GM12878 (cell line): ENCODE measurements at regions not wholly inside any gene's neighbourhood (a gene's known extent, or its start where the extent isn't known, plus 50 kb on each side); places are given as distances from the start of the nearest gene placed in this dataset.

ENCODE experiments used
- ATAC-seq: fragments of 200-7000 bp; cut with Tn5 transposase; 3 replicates; pipeline ENCODE4 v1.9.1; 2020; ENCODE audit warnings: mild to moderate bottlenecking, moderate library complexity
- BruUV-seq: library from RNA; stranded (reverse); fragments of 400-500 nt; replicated peaks from 2 replicates; lab custom pipeline; 2021; lab: Mats Ljungman, UMichigan
- CTCF ChIA-PET: fragments of 300-600 bp; sonication (Branson Sonifier 250); formaldehyde crosslinking; extraction: SDS; loops from one replicate; lab custom pipeline; 2021; ENCODE audit warnings: inconsistent platforms; lab: Yijun Ruan, JAX
- POLR2A ChIA-PET: fragments of 350-600 bp; formaldehyde crosslinking; extraction: SDS; loops from one replicate; lab custom pipeline; 2021; ENCODE audit warnings: inconsistent platforms; lab: Charles Lee
- RAD21 ChIA-PET: fragments of 300-600 bp; sonication (Branson Sonifier 250); formaldehyde crosslinking; loops from one replicate; lab custom pipeline; 2023; ENCODE audit warnings: antibody characterized with exemption; ENCODE audit not compliant: unreplicated experiment; lab: Charles Lee
- SMC1A ChIA-PET: fragments of 300-600 bp; sonication (Branson Sonifier 250); formaldehyde crosslinking; loops from one replicate; lab custom pipeline; 2023; ENCODE audit not compliant: unreplicated experiment, uncharacterized antibody; lab: Charles Lee
- DNase-seq: peaks from one replicate; pipeline ENCODE4 v3.0.0-alpha.2; 2011; ENCODE audit warnings: low read depth, low spot score
- FAIRE-seq: peaks from 3 replicates; lab custom pipeline; 2011; peaks lifted over from hg19 to GRCh38; lab: Jason Lieb, UNC
- H2AFZ ChIP-seq: 2 replicates; pipeline ENCODE4 v1.6.0; 2011; ENCODE audit warnings: low read depth, low read length, control low read depth; ENCODE audit not compliant: control insufficient read depth
- H3K27ac ChIP-seq: 2 replicates; pipeline ENCODE4 v1.5.1; 2011; ENCODE audit warnings: control low read depth; ENCODE audit not compliant: control insufficient read depth, insufficient read depth
- H3K27me3 ChIP-seq, 2 experiments: replicated peaks in 1 of 2; 2 replicates each; pipeline versions ENCODE4 v1.6.0 to v1.6.1; 2011; ENCODE audit warnings: low read length in 1 of 2; ENCODE audit not compliant: control insufficient read depth in 2 of 2, insufficient read depth in 2 of 2
- H3K36me3 ChIP-seq, 2 experiments: 2 replicates each; pipeline ENCODE4 v1.5.1; 2011; ENCODE audit warnings: low read length in 1 of 2; ENCODE audit not compliant: control insufficient read depth in 2 of 2, insufficient read depth in 2 of 2
- H3K4me1 ChIP-seq: 2 replicates; pipeline ENCODE4 v1.6.1; 2011; ENCODE audit warnings: mild to moderate bottlenecking, low read length, moderate library complexity, mixed read lengths; ENCODE audit not compliant: control insufficient read depth, insufficient read depth
- H3K4me2 ChIP-seq: 2 replicates; pipeline ENCODE4 v1.6.0; 2011; ENCODE audit warnings: control low read depth; ENCODE audit not compliant: control insufficient read depth, insufficient read depth
- H3K4me3 ChIP-seq: fragments of 200-600 bp; sonication (generic); 2 replicates; pipeline ENCODE4 v1.5.1; 2016
- H3K79me2 ChIP-seq: 2 replicates; pipeline ENCODE4 v1.6.0; 2011; ENCODE audit warnings: low read length; ENCODE audit not compliant: control insufficient read depth, insufficient read depth
- H3K9ac ChIP-seq: 2 replicates; pipeline ENCODE4 v1.8.0; 2011; ENCODE audit warnings: low read length, control low read depth, mixed read lengths; ENCODE audit not compliant: control insufficient read depth, insufficient read depth
- H3K9me3 ChIP-seq: replicated peaks from 3 replicates; pipeline ENCODE4 v1.5.1; 2011; ENCODE audit warnings: mild to moderate bottlenecking, low read length; ENCODE audit not compliant: control insufficient read depth, insufficient read depth
- H4K20me1 ChIP-seq: 2 replicates; pipeline ENCODE4 v1.6.0; 2011; ENCODE audit not compliant: control insufficient read depth, insufficient read depth
- BCL11A ChIP-seq: IDR thresholded peaks from 2 replicates; pipeline ENCODE4 v1.6.1; 2011; ENCODE audit warnings: low read depth, low read length
- CHD1 ChIP-seq: IDR thresholded peaks from 2 replicates; pipeline ENCODE4 v1.6.1; 2012; ENCODE audit warnings: low read depth, low read length, improper control_type of control experiment
- CHD2 ChIP-seq: IDR thresholded peaks from 2 replicates; pipeline ENCODE4 v1.6.1; 2011; ENCODE audit warnings: low read depth, low read length, improper control_type of control experiment, borderline replicate concordance
- FOS ChIP-seq: IDR thresholded peaks from 3 replicates; pipeline ENCODE4 v1.6.1; 2011; ENCODE audit warnings: borderline replicate concordance; ENCODE audit not compliant: insufficient read length; ENCODE audit errors: extremely low read depth
- JUNB ChIP-seq: IDR thresholded peaks from 2 replicates; pipeline ENCODE4 v1.6.1; 2016; ENCODE audit warnings: antibody characterized with exemption, mild to moderate bottlenecking
- JUND ChIP-seq: IDR thresholded peaks from 2 replicates; pipeline ENCODE4 v1.6.1; 2012; ENCODE audit warnings: low read depth, mild to moderate bottlenecking, low read length, improper control_type of control experiment, moderate library complexity
- KLF5 ChIP-seq: fragments of 450-650 bp; IDR thresholded peaks from 2 replicates; pipeline ENCODE4 v1.6.1; 2014; ENCODE audit warnings: mild to moderate bottlenecking; ENCODE audit not compliant: partially characterized antibody
- MEF2B ChIP-seq: fragments of 450-650 bp; IDR thresholded peaks from 2 replicates; pipeline ENCODE4 v1.6.1; 2018; ENCODE audit warnings: mild to moderate bottlenecking, moderate library complexity; ENCODE audit not compliant: partially characterized antibody, poor library complexity, severe bottlenecking
- PML ChIP-seq: IDR thresholded peaks from 2 replicates; pipeline ENCODE4 v1.6.1; 2012; ENCODE audit warnings: low read length, inconsistent platforms
- RB1 ChIP-seq: fragments of 450-650 bp; formaldehyde crosslinking; IDR thresholded peaks from 2 replicates; pipeline ENCODE4 v1.6.1; 2017; ENCODE audit warnings: mild to moderate bottlenecking, borderline replicate concordance
- SMC3 ChIP-seq: IDR thresholded peaks from 2 replicates; pipeline ENCODE4 v1.6.1; 2011; ENCODE audit warnings: low read length, improper control_type of control experiment, borderline replicate concordance
- SREBF2 ChIP-seq: IDR thresholded peaks from 2 replicates; pipeline ENCODE4 v1.6.1; 2012; ENCODE audit warnings: mild to moderate bottlenecking, low read length
- ZBTB11 ChIP-seq: fragments of 450-650 bp; formaldehyde crosslinking; IDR thresholded peaks from 2 replicates; pipeline ENCODE4 v1.5.0; 2022; ENCODE audit warnings: mild to moderate bottlenecking, missing genetic modification characterization
- WGBS: methylation state at CpG from one replicate; pipeline ENCODE4 v1.1.6; 2016; ENCODE audit warnings: low lambda C conversion rate; ENCODE audit not compliant: insufficient replicate concordance, insufficient coverage; ENCODE audit errors: missing lambda C conversion rate; 5-methylcytosine and 5-hydroxymethylcytosine counted together
- in situ Hi-C: fragments of 300-500 bp; cut with MboI; formaldehyde crosslinking; loops from 9 replicates; pipeline ENCODE4 v1.14.3; 2018; ENCODE audit warnings: mixed read lengths
- intact Hi-C: fragments of 100-400 bp; cut with micrococcal nuclease; formaldehyde crosslinking; loops from one replicate; pipeline ENCODE4 v1.14.2; 2022; ENCODE audit not compliant: unreplicated experiment
- TF ChIP-seq, protein P1 (sequence below): fragments of 450-650 bp; IDR thresholded peaks from 2 replicates; pipeline ENCODE4 v1.6.1; 2016; ENCODE audit warnings: mild to moderate bottlenecking

GRCh38 chrX:65610040-65610439 is 57.4 kb upstream of the MSN start:
- TF ChIP-seq BCL11A = no peak
- TF ChIP-seq JUNB = no peak
- TF ChIP-seq, protein P1, sequence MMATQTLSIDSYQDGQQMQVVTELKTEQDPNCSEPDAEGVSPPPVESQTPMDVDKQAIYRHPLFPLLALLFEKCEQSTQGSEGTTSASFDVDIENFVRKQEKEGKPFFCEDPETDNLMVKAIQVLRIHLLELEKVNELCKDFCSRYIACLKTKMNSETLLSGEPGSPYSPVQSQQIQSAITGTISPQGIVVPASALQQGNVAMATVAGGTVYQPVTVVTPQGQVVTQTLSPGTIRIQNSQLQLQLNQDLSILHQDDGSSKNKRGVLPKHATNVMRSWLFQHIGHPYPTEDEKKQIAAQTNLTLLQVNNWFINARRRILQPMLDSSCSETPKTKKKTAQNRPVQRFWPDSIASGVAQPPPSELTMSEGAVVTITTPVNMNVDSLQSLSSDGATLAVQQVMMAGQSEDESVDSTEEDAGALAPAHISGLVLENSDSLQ = no peak
- TF ChIP-seq KLF5 = no peak
- TF ChIP-seq, all 136 proteins: peak for 0
- ATAC-seq = no peak
- no peaks in the 10 kb centered on the region; the same call in 2 of the 3 replicates for H3K9me3 ChIP-seq
- no peaks in the 10 kb centered on the region for H3K79me2 ChIP-seq
- no peak for FAIRE-seq
- DNase-seq = no peak
- no peaks in the 10 kb centered on the region for H4K20me1 ChIP-seq
- no peaks in the 10 kb centered on the region for H3K4me1 ChIP-seq
- no peak overlapping the region for H2AFZ ChIP-seq
- no peaks in the 10 kb centered on the region for H3K36me3 ChIP-seq
- in situ Hi-C loops = no loop called here
- CTCF ChIA-PET = no interaction called here
- POLR2A ChIA-PET = no interaction called here
- no TSS peak for BruUV-seq
- H3K4me3 ChIP-seq = no peak overlapping the region
- intact Hi-C loops = no loop called here
- SMC1A ChIA-PET = no interaction called here
- H3K27ac ChIP-seq = no peak overlapping the region
- no peak overlapping the region for H3K9ac ChIP-seq
- no peaks in the 10 kb centered on the region for H3K27me3 ChIP-seq
- WGBS = 41% methylated on average over 3 of the region's 3 CpGs
- H3K4me2 ChIP-seq = no peak overlapping the region
- RAD21 ChIA-PET = no interaction called here

GRCh38 chrX:65609237-65609636 is 58.2 kb upstream of the MSN start:
- Histone ChIP-seq H3K9ac (no peak overlapping the region), H3K9me3 (no peaks in the 10 kb centered on the region; the same call in 2 of the 3 replicates), H3K27ac (no peak overlapping the region), H3K4me3 (no peak overlapping the region), H4K20me1 (no peaks in the 10 kb centered on the region), H3K27me3 (no peaks in the 10 kb centered on the region), H3K36me3 (no peaks in the 10 kb centered on the region), H2AFZ (no peak overlapping the region), H3K4me1 (no peaks in the 10 kb centered on the region), H3K4me2 (no peak overlapping the region), H3K79me2 (no peaks in the 10 kb centered on the region)
- POLR2A ChIA-PET = no interaction called here
- whole genome bisulfite sequencing = 87% methylated on average over 4 of the region's 4 CpGs
- FAIRE-seq (no peak), DNase-seq (no peak), ATAC-seq (no peak)
- in situ Hi-C loops = no loop called here
- SMC1A ChIA-PET = interaction anchor here (1.2 kb wide), 1 partner anchor 13 kb away, joined by 6 read pairs; no protein-coding TSS in a partner anchor
- CTCF ChIA-PET = interaction anchor here (1.4 kb wide), 1 partner anchor 28 kb away, joined by 3 read pairs; no protein-coding TSS in a partner anchor
- RAD21 ChIA-PET = interaction anchor here (1.1 kb wide), 1 partner anchor 35 kb away, joined by 4 read pairs; no protein-coding TSS in a partner anchor
- intact Hi-C loops = no loop called here
- BruUV-seq = no TSS peak
- TF ChIP-seq ZBTB11 (CRISPR knock-in tag) (no peak), CHD1 (no peak), MEF2B (no peak), CHD2 (no peak), FOS (no peak), PML (no peak), RB1 (no peak), SMC3 (no peak), JUND (no peak), SREBF2 (no peak)
